NCI-H69 (cell line): ENCODE measurements at regions not wholly inside any gene's neighbourhood (a gene's known extent, or its start where the extent isn't known, plus 50 kb on each side); places are given as distances from the start of the nearest gene placed in this dataset.
"Not testable (repeated sequence)": the region's sequence is repeated elsewhere in the genome, so short reads cannot be mapped to it uniquely, and the experiment has no call there.

Source experiments
- DNase-seq: peaks from one replicate; lab custom pipeline; 2025; lab: John Stamatoyannopoulos, UW

- DNase-seq, result no peak
These were observed 474.6 kb downstream of the CBLN4 start for GRCh38 chr20:55530763-55531162.

GRCh38 chr20:55528482-55528881, 476.8 kb downstream of the CBLN4 start:
- DNase-seq, result no peak

DNA sequence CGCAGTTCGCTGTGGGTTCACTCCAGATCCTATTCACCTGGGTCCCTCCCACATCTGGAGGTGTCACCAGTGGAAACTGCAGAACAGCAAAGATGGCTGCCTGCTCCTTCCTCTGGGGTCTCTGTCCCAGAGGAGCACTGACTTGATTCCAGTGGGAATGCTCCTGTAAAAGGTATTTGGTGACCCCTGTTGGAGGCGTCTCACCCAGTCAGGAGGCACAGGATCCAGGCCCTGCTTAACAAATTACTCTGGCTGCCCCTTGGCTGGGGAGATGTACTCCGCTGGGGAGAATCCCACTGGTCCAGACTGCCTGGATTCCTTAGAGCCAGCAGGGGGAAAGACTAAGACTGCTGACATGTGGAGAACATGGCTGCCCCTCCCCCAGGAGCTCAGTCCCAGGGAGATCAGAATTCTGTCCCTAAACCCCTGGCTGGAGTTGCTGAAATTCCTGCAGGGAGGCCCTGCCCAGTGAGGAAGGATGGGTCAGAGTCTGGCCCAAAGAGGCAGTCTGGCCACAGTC, 483.0 kb downstream of the CBLN4 start:
- no peak for DNase-seq

DNA sequence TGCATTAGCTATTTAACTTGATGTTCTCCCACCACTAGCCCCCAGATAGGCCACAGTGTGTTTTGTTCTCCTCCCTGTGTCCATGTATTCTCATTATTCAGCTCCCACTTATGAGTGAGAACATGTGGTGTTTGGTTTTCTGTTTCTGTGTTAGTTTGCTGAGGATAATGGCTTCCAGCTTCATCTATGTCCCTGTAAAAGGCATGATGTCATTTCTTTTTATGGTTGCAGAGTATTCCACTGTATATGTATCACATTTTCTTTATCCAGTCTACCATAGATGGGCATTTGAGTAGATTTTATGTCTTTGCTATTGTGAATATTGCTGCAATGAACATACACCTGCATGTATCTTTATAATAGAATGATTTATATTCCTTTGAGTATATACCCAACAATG, 487.7 kb downstream of the CBLN4 start:
- not testable (repeated sequence) for DNase-seq

GRCh38 chr20:55515832-55516231, 489.5 kb downstream of the CBLN4 start:
- peak; percentile 20 for DNase-seq

DNA sequence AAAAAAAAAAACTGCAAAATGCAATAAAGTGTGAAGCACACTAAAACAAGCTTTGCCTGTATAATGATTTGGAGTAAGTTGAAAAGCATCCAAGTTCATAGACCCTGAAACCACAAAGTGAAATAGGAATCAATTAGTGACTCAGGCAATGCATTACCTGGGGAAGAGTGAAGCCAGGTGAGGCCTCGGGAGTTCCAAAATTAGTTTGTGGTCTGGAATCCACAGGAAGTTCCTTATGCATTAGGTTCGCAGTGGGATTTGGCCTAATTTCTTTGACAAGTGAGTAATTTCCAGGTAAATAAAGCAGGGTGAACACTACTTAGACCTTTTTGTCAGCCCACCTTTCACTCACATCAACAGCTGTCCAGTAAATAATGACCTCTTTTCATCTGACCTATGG, 490.8 kb downstream of the CBLN4 start:
- DNase-seq, result peak; percentile 74

DNA sequence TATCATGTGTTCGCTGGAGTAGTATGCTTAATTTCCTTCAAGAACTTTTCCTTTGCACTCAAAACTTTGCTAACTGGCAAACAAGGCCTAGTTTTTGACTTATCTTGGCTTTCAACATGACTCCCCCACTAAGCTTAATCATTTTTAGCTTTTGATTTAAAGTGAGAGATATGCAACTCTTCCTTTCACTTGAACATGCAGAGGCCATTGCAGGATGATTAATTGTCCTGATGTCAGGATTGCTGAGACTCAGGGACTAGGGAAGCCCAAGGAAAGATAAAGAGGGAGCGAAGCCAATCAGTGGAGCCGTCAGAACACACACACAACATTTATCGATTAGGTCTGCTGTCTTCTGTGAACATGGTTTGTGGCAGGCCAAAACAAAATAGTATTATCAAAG, 491.4 kb downstream of the CBLN4 start:
- no peak for DNase-seq

- DNase-seq, result no peak
These were observed 505.2 kb downstream of the CBLN4 start for GRCh38 chr20:55500130-55500529.

DNA sequence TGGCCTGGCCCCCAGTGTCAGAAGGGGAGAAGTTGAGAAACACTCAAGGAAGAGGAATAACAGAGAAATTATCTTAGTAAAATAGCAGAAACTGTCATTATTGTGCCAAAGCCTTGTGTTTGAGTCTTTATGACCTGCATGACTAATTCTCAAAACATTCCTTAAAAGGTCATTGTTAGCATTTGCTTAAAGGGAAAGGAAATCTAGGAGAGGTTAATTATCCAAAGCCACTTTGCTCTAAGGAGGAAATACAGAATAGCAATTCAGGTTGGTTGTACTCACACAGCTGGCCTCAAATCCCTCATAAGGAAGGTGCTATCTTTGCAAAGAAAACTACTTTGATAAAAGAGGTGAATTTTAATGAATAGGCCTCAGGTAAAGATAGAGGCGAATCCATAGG, 516.7 kb downstream of the CBLN4 start:
- no peak for DNase-seq

- DNase-seq, result no peak
These were observed 526.4 kb downstream of the CBLN4 start for GRCh38 chr20:55478724-55479450.

DNA sequence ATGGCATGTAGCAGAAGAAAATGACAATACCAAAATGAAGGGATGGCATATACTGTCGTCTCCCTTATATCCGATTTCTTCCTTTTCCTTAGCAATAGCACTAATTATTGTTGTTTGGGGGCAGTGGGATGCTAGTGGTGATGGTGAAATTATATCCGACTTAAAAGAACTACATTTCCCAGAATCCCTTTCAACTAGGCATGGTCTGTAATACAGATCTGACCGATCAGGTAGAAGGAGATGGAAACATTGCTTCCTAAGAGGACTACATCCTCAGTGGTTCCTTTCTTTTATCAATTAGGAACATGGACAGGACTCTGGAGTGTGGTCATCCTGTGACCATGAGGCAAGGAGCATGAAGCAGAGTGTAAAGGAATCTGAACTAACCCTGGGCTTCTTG, 532.6 kb downstream of the CBLN4 start:
- no peak for DNase-seq

- DNase-seq, result no peak
These were observed 534.0 kb downstream of the CBLN4 start for GRCh38 chr20:55471052-55472006.

DNA sequence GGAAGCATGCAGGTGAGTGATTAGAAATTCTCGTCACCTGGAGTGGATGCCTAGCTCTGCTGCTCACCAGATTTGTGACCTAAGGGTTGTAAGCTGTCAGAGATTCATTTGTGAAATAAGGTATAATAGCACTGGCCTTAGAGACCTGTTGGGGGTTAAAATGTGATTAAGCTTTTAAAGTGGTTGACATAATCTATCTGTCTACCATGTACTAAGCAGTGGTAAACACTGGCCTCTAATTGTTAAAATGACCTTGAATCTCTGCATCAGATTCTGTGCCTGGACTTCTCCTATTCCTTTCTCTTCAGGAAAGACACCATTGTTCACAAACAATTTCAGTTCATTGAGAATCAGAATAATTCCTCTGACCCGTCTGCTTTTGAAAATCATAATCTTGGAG, 536.2 kb downstream of the CBLN4 start:
- DNase-seq, result no peak

DNA sequence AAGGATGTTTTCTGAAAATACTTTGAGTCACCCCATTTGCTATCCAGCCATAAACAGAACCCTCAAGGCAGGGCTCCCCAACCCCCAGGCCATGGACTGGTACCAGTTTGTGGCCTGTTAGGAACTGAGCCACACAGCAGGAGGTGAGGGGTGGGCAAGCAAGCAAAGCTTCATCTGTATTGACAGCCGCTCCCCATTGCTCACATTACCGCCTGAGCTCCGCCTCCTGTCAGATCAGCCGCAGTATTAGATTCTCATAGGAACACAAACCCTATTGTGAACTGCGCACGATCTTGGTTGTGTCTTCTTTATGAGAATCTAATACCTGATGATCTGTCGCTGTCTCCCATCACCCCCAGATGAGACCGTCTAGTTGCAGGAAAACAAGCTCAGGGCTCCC, 543.8 kb downstream of the CBLN4 start:
- no peak for DNase-seq

- DNase-seq, result no peak
These were observed 548.9 kb downstream of the CBLN4 start for GRCh38 chr20:55456316-55456940.

- DNase-seq, result no peak
These were observed 556.2 kb downstream of the CBLN4 start for GRCh38 chr20:55449091-55449490.

DNA sequence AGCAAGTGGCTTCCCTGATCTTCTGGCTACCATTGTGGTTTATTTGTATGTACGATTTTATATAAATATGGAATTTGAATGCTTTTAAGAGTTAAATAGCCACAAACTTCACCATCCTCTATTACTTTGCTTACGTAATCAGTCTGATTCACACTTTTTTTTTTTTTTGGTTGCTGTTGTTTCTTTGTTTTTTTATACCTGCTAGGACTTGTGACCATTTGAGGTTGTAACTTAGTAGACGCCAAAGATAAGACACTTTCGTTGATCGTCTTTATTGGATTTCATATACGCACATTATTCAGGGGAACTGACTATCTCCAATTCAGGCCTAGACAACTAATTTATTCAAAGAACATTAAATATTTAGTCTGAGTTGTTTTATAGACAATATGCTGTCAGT, 559.0 kb downstream of the CBLN4 start:
- no peak for DNase-seq

- no peak for DNase-seq
These were observed 566.2 kb downstream of the CBLN4 start for GRCh38 chr20:55439070-55439469.

GRCh38 chr20:55437798-55438415, 567.4 kb downstream of the CBLN4 start:
- no peak for DNase-seq

DNA sequence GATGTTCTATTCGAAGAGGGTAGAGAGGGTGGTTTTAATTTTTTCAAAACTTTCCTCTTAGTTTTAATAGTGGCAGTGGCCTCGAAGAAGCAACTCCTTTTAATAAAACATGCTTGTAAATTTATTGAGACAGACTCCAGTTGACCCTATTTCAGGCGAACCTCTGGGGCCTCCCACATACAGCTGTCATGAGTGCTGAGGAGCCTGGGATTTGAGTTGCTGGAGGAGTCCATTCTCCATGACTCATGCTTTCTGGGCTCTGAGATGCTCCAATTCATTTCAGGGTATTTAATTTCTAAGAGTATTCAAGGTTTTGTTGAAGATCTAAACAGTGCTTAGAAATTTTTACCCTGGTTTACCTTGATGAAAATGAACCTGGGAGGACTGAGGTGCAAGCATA, 580.4 kb downstream of the CBLN4 start:
- DNase-seq, result no peak

DNA sequence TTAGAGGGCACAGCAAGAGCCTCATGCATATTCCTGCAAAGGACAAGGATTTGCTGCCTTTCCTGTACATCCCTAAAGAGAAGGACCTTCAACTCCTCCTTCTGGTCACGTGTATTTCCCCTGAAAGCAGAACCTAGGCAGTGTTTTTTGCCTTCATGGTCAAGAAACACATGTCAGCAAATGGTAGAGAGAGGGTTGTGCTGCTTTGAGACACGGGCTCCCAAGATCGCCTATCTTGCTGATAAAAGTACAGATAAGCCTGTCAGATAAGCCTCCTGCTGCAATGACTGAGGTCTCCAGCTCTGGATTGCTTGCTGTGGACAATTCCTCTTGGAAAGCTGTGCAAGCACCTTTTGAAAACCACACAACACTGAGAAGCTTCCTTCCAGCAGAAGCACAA, 580.8 kb downstream of the CBLN4 start:
- DNase-seq, result no peak

- DNase-seq, result no peak
These were observed 587.5 kb downstream of the CBLN4 start for GRCh38 chr20:55417836-55418235.
